Gastroesophageal sphincter (tissue), 4 donors: ENCODE measurements at regions not wholly inside any gene's neighbourhood (a gene's known extent, or its start where the extent isn't known, plus 50 kb on each side); places are given as distances from the start of the nearest gene placed in this dataset.

Experiments used
- ATAC-seq: fragments of 150-250 bp; one replicate; pipeline ENCODE4 v1.9.1; 2016; ENCODE audit warnings: mild to moderate bottlenecking, moderate library complexity
- H3K27ac ChIP-seq, 4 donors: fragments of 200-600 bp; sonication (generic) in 3 of 4; 1 replicate in 3 of 4; 2 replicates in 1 of 4; pipeline ENCODE4 v1.5.1; 2016 to 2019
- H3K27me3 ChIP-seq: fragments of 200-600 bp; sonication (generic); one replicate; pipeline ENCODE4 v1.5.1; 2019
- H3K36me3 ChIP-seq, 2 donors: fragments of 200-600 bp; sonication (generic); one replicate each; pipeline ENCODE4 v1.5.1; 2019; ENCODE audit warnings: control low read depth in 1 of 2
- H3K4me1 ChIP-seq, 3 donors: fragments of 200-600 bp; sonication (generic); 1 replicate in 2 of 3; 2 replicates in 1 of 3; pipeline ENCODE4 v1.5.1; 2016 to 2019; ENCODE audit warnings: control low read depth in 2 of 3
- H3K4me3 ChIP-seq, 2 donors: fragments of 200-600 bp; sonication (generic); one replicate each; pipeline ENCODE4 v1.5.1; 2019; ENCODE audit warnings: mild to moderate bottlenecking in 1 of 2, moderate library complexity in 1 of 2
- H3K9me3 ChIP-seq, 3 donors: fragments of 200-600 bp; sonication (generic); one replicate each; pipeline ENCODE4 v1.5.1; 2017 to 2019; ENCODE audit warnings: control low read depth in 2 of 3
- CTCF ChIP-seq, 4 experiments: fragments of 200-600 bp in 2 of 4; fragments of 450-650 bp in 2 of 4; sonication (generic) in 1 of 4; IDR thresholded peaks; one replicate each; pipeline ENCODE4 v1.5.1; 2017 to 2019; ENCODE audit warnings: antibody characterized with exemption in 4 of 4, mild to moderate bottlenecking in 2 of 4, moderate library complexity in 2 of 4
- EP300 ChIP-seq: sonication (generic); formaldehyde crosslinking; IDR thresholded peaks from one replicate; pipeline ENCODE4 v1.6.1; 2017; ENCODE audit warnings: antibody characterized with exemption, mild to moderate bottlenecking
- POLR2A ChIP-seq, 2 donors: fragments of 450-650 bp; IDR thresholded peaks; one replicate each; pipeline ENCODE4 v1.6.1; 2017; ENCODE audit warnings: antibody characterized with exemption in 2 of 2, mild to moderate bottlenecking in 2 of 2, moderate library complexity in 1 of 2
- POLR2AphosphoS5 ChIP-seq: sonication (generic); formaldehyde crosslinking; IDR thresholded peaks from one replicate; pipeline ENCODE4 v1.6.1; 2017; ENCODE audit warnings: antibody characterized with exemption
- WGBS, 2 donors: methylation state at CpG; one replicate each; pipeline ENCODE4 v1.1.5; 2018; ENCODE audit warnings: low coverage in 1 of 2; 5-methylcytosine and 5-hydroxymethylcytosine counted together

GRCh38 chr11:56909080-56909479 lies 79.6 kb upstream of the OR5AK2 start:
- no peak overlapping the region for H3K4me3 ChIP-seq
- no peak for TF ChIP-seq CTCF (IDR thresholded peaks at IDR 0.05)
- WGBS, 2 donors: 63 to 80% methylated on average over 1 to 4 of the region's 4 CpGs
- no peaks in the 10 kb centered on the region for H3K27me3 ChIP-seq
- no peak for ATAC-seq
- H3K9me3 ChIP-seq: no peaks in the 10 kb centered on the region
- H3K27ac ChIP-seq: no peak overlapping the region
- no peaks in the 10 kb centered on the region for H3K36me3 ChIP-seq
- H3K4me1 ChIP-seq: no peaks in the 10 kb centered on the region

- no peak for ATAC-seq
- no peaks in the 10 kb centered on the region for H3K27me3 ChIP-seq
- WGBS, 2 donors: 71 to 100% methylated on average over 1 to 2 of the region's 2 CpGs
- H3K4me3 ChIP-seq: no peak overlapping the region
- H3K9me3 ChIP-seq: no peaks in the 10 kb centered on the region
- no peaks in the 10 kb centered on the region for H3K4me1 ChIP-seq
- TF ChIP-seq EP300 (no peak), POLR2AphosphoS5 (no peak), CTCF (IDR thresholded peaks at IDR 0.05) (no peak), POLR2A (IDR thresholded peaks at IDR 0.05) (no peak)
- H3K36me3 ChIP-seq: no peaks in the 10 kb centered on the region
- H3K27ac ChIP-seq: no peak overlapping the region
Measured at GRCh38 chr11:56906683-56907148, 82.0 kb upstream of the OR5AK2 start.

DNA sequence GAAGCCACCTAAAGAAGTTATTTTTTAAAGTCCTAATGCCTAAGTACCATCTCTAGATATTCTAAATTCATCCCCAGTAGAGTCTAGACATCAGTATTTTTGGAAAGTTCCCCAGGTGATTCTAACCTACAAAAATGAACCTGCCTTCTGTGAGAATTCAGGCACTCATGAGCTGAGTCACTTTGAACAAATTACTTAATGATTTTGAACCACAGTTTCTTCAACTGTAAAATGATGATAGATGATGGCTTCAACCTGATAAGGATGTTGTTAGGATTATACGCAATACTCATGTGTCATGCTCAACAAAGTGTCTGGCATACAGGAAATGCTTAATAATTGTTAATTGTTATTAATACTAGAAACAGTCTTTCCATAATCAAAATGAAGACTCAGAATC lies 82.8 kb upstream of the OR5AK2 start:
- no peak for ATAC-seq
- H3K27me3 ChIP-seq: no peaks in the 10 kb centered on the region
- TF ChIP-seq EP300 (no peak), POLR2A (IDR thresholded peaks at IDR 0.05) (no peak), CTCF (IDR thresholded peaks at IDR 0.05) (no peak), POLR2AphosphoS5 (no peak)
- no peak overlapping the region for H3K4me3 ChIP-seq
- H3K9me3 ChIP-seq: no peaks in the 10 kb centered on the region
- no peaks in the 10 kb centered on the region for H3K36me3 ChIP-seq
- no peak overlapping the region for H3K27ac ChIP-seq
- no peaks in the 10 kb centered on the region for H3K4me1 ChIP-seq
- 73 to 82% methylated on average over 1 of the region's 1 CpG for WGBS, 2 donors

DNA sequence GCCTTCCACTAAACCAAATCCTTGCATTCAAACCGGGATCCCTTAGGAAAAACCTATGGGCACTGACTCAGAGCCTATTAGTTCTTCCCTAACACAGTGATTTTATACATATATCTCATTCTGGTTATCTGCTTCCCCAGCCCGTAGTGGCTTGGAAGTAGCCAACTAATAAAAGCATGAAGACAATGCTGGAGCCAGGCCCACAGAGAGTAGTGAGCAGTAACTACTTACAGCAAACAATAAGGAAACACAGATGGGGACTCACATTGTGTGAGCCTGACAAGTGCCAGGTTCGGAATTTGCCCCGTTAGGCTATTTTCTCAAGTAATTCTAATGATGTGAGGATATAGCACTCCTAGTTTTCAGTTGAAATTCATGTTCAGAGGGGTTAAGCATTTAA lies 83.3 kb upstream of the OR5AK2 start:
- 55% methylated on average over 2 of the region's 4 CpGs; no CpG with 5 or more reads in 1 of the 2 donors for WGBS, 2 donors
- Histone ChIP-seq H3K9me3 (no peaks in the 10 kb centered on the region), H3K4me3 (no peak overlapping the region)

GRCh38 chr11:56898856-56899255 lies 89.9 kb upstream of the OR5AK2 start:
- Histone ChIP-seq H3K36me3 (no peaks in the 10 kb centered on the region), H3K4me3 (no peak overlapping the region), H3K9me3 (no peaks in the 10 kb centered on the region), H3K27ac (no peak overlapping the region), H3K27me3 (no peaks in the 10 kb centered on the region), H3K4me1 (no peaks in the 10 kb centered on the region)
- no peak for ATAC-seq
- TF ChIP-seq CTCF (IDR thresholded peaks at IDR 0.05) (no peak), POLR2A (IDR thresholded peaks at IDR 0.05) (no peak), POLR2AphosphoS5 (no peak), EP300 (no peak)
- WGBS, 2 donors: 82 to 94% methylated on average over 5 of the region's 5 CpGs

More for the DNA sequence above, 83.3 kb upstream of the OR5AK2 start:
- Histone ChIP-seq H3K27ac (no peak overlapping the region), H3K36me3 (no peaks in the 10 kb centered on the region), H3K27me3 (no peaks in the 10 kb centered on the region), H3K4me1 (no peaks in the 10 kb centered on the region)
- TF ChIP-seq EP300: no peak
- TF ChIP-seq POLR2AphosphoS5: no peak
- TF ChIP-seq POLR2A (IDR thresholded peaks at IDR 0.05): no peak
- no peak for TF ChIP-seq CTCF (IDR thresholded peaks at IDR 0.05)
- ATAC-seq: no peak
